HG02571 (cell line): ENCODE measurements at regions not wholly inside any gene's neighbourhood (a gene's known extent, or its start where the extent isn't known, plus 50 kb on each side); places are given as distances from the start of the nearest gene placed in this dataset.
A peak's percentile ranks its signal among the peaks of the same experiment; 100 is the strongest.

Experiments
- ATAC-seq: cut with Tn5 transposase; IDR thresholded peaks from one replicate; pipeline ENCODE4 v1.9.1; 2021; ENCODE audit warnings: mild to moderate bottlenecking, moderate library complexity; ENCODE audit not compliant: unreplicated experiment

DNA sequence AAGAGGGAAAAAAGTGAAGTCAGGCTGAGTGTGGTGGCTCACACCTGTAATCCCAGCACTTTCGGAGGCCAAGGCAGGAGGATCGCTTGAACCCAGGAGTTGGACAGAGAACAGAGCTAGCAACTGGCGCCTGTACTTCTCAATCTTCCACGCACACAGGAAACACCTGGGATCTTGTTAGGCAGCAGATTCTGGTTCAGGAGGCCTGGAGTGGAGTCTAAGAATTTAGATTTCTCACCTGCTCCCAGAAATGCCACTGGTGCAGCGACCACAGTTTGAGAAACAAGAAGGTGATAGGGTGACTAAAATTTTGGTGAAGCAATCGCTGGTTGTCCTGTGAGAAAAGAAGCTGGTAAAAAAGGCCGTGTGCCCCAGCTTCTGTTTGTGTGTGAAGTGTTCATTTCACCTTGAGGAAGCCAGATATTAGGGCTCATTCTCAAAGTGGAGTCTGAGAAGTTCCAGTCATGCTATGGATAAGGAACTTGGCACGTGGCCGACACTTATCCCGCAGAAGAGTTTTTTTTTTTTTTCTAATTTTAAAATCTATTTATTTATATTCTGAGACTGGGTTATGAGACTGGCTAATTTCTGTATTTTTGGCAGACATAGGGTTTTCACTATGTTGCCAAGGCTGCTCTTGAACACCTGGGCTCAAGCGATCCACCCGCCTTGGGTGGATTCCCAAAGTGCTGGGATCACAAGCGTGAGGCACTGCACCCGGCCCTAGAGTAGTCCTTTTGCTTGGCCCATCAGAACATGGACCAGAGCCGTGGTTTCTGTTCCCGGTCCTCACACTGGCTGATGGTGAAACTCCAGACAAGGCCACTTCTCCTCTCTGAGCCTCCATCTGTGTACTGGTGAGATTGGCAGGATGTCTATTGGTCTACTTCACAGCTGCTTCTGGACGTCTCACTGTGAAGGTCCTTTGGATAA is 324.6 kb upstream of the PROK2 start:
- ATAC-seq, result no peak

DNA sequence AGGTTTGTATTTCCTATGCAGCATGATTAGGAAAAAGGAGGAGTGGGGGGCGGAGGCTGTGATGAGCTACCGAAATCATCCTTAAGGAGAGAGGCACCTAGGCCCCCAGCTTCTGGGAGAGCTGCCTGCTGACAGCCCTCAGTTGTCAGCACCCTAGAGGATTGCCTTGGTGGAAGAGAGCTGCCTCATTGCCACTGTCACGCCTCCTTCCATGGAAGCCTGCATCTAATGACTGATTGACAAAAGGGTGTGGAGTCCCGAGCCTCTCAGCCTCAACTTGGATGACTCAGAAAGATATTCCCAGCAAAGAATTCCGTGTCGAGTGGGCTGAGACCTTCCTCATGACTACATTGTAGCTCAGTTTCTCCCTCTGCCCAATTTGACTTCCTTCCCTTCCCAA is 320.4 kb upstream of the PROK2 start:
- no peak for ATAC-seq

DNA sequence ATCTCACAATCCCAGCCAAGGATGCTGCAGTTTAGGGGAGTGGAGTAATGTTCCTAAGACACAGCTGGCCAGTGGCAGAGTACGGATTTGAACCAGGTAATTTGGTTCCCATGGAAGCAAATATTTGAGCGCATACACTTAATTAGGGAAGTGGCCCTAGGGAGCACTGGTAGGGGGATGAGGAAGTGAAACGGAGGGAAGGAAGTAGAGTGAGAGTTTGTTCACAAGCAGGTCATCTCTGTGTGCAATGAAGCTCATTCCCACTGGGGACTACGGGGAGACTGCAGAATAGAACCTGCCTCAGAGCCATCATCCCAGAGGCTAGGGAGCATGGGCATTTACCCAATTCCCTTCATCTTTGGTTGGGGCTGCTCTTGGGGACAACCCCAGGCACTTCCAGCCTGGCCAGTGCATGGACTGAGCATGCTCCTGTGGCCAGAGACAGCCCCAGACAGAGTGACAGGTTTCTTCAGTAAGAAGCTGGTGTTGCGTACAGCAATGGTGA is 317.2 kb upstream of the PROK2 start:
- ATAC-seq, result no peak

DNA sequence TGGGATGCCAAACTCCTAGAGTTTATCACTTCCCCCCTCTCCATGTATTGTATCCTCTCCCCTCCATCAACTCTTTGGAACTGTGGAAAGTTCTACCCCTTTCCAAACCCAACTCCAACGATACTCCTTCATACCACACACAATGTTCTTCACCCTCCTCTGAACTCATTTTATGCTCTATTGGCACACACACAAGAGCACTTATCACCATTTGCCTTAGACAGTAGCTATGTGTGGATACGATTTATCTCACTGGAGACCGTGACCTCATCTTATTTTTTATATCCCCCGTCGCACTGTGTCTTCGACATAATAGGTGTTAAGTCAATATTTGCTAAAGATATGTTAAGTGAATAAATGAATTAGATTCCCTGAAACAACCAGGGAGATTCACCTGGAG is 316.5 kb upstream of the PROK2 start:
- no peak for ATAC-seq

DNA sequence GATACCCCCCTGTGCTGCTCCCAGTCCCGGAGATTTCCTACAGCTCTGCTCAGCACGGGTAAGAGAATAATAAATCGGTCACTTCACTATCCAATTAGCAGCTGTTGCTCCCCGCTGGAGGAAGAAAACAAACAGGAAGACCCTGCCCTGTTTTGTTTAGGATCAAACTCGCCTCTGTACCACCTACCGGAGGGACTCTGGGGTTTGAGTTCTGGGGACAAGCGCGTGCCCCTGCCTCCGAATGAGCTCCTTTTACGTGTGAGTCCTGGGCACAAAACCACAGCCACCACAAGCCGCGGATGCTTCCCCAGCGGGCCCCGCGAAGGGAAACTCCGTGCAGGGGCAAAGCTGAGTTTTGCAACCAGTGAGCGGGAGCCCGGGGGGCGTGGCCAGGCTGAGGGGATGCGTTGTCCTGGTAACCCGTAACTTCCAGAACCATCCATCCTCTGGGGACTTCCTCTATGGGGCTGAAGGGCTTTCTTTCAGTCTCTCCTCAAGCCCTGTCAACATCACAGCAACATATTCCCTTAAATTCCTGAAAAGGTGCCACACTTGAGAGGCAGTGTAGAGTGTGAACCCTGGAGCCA is 315.7 kb upstream of the PROK2 start:
- peak; percentile 69 for ATAC-seq

DNA sequence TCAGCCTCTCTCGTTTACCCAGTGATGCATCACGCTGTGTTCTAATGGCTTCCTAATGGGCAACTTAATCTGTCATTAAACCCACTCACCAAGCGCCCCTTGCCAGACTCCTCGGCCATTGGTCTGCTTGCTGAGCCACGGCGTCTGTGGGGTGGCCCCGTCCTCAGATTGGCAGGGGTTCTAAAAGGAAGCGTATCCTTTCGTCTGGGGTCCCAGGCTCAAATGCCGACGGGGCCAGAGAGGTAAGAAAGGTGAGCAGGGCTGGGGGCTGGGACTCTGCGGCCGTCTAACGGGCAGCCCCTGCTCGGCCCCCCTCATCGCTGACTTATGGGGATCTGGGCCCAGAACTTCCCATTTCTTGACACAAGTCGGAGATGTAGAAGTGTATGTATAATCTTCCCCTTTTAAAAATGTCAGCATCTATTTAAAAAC is 315.1 kb upstream of the PROK2 start:
- ATAC-seq, result no peak

DNA sequence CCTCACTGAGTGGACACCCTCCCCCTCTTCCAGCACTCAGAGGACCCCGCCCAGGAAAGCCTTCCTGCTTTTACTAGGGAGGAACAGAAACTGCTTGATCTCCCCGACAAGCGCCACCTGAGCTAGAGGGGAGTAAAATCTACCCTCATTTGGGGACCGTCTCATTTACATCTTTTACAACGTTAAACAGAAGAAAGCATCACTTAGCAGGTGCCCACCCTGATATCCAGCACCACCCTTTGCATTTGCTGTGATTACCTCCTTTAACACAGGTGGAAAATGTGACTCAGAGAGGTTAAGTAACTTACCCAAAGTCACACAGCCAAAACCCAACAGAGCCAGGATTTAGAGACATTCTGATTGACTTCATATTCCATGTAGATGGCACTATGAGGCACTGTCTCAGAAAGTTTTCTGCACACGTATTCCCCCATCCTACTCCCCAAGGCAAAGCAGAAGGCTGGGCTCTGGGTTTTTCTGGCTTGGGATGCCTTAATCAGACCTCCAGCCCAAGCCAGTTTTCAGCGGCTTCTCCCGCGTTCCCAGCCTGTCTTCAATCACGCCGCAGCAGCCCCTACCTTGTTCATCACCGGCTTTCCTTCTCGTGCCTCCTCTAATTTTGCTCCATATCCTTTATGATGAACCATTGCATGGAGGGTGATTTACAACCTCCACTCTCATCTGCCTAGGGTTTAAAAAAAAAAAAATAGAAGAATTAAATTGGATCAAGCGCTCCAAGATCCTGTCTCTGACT is 314.6 kb upstream of the PROK2 start:
- no peak for ATAC-seq

DNA sequence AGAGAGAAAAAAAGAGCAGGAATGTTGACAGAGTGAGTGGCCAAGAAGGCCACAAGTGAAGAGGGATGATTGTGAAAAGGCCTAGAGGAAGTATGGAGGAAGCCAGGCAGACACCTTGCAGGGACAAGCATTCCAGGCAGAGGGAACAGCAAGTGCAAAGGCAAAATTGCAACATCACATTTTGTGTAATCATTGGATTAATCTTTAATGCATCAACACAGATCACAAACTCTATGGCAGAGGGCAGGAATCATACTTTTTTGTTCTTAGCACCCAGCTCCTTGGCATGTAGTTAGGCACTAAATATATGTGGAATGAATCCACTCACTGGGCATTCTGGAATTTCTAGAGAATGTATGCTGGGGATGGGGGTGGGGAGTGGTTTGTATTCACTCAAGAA is 312.1 kb upstream of the PROK2 start:
- ATAC-seq, result no peak

DNA sequence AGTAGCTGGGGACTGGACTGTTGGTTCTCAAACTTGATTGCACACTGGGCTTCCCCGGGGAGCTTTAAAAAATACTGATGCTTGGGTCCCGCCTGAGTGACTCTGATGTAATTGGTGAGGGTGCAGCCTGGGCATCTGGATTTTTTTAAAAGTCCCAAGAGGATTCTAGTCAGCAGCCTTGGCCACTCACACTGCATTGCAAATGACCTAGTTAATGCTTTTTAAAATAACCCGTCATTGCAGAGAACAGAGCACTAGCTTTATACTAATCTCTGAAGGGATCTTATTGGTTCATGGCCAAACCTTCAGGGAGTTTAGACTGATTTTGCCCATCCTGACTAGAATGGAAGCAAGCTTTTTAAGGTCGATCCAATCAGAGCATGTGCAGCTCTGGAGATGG is 310.6 kb upstream of the PROK2 start:
- no peak for ATAC-seq

DNA sequence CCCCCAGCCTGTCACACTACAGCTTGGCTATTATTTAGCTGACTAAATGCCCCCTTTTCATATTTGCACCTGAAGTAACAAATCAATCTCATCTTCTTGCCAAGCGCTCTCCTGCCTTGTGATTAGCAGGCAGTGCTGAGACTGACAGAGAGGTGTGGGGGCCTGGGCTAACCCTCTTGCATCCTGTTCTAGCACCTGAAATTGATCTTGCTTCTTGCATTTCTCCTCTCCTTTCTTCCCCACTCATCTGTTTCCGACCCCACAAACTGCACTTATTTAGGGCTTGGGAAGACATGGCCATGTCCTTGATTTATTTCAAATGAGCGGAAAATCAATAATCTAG is 309.0 kb upstream of the PROK2 start:
- ATAC-seq, result no peak

DNA sequence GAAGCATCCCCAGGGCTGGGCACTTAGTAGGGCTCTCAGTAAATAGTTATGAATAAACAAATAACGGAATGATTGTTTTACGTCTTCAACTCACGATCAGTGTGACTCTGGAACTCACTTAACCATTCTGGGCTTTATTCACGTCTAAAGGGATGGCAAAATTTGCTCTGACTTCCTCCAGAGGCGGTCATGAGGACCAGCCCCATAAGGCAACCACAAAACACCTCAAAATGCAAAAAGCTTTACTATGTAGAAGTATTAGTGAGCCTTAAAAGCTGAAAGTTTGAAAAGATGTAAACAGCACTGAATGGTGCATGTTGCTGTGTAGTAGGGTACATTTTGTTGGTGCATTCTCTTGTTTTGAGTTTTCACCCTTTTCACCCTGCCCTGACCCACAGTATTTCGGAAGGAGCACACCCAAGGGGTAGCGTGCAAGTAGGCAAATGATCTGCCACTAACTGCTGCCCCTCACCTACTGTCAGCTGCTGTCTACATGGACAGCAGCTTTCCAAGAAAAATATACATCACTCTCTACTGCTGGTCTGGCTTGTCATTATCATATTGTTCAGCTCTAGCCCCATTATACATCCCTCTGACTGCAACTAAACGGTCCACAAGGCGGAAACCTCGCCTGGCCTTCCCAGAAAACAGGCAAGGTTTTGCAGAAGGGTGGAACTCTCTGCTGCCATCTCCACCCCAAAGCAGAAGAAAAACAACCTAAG is 308.5 kb upstream of the PROK2 start:
- ATAC-seq, result no peak

DNA sequence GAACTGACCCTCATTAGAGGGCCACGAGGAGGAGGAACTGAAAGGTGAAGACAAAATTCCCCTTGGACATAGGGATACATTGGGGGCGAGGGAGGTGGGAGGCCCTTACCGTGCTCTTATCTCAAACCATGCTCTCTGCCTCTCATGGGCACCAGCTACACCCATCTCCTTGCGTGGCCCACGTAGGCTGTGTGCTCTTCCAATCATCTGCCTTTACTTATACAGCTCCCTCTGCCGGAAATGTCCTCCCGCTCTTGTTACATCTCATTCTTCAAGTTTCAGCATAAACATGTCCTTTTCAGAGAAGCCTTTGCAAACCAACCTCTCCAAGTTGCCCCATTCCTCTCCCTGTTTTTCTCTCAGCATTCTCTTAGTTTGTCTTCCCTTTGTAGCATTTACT is 307.8 kb upstream of the PROK2 start:
- ATAC-seq, result no peak

DNA sequence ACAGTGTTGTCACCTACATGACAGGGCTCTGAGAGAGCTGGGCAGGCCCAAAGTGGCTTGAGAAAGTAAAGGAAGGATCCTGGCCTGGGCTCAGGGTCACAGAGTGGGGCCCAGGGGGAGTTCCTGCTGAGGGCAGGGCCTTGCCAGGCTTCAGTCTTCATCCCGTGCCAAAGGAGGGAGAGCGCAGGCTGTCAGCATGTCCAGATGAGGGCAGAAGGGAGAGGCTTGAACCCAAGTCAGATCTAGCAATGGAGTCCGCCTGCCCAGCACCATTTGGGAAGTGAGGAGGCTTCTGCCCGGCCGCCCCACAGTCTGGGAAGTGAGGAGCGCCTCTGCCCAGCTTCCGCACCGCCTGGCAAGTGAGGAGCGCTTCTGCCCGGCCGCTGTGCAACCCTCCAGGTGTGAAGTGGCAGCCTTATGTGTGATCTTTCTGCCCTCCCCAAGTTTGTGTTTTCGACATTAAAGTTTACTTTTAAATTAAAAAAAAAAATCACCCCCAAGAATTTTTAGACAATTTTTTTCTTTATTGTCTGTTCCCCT is 303.6 kb upstream of the PROK2 start:
- ATAC-seq, result no peak

DNA sequence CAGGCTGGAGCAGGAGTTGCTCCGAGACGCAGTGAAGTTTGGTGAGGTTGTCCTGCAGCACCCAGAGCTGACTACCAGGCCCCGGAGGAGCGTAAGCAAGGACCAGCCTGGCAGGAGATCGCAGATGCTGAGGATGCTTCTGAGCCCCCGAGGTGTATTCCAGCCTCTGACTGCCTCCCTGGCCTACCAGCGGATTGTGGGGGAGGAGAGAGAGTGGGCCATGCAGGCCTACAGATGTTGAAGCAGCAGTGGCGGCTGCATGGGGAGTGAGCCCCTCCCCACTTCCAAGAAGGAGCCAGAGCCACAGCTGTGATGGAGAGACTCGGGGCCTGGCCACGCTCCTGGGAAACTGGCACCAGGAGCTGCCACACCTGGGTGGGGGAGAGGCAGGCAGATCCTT is 302.5 kb upstream of the PROK2 start:
- ATAC-seq, result no peak

DNA sequence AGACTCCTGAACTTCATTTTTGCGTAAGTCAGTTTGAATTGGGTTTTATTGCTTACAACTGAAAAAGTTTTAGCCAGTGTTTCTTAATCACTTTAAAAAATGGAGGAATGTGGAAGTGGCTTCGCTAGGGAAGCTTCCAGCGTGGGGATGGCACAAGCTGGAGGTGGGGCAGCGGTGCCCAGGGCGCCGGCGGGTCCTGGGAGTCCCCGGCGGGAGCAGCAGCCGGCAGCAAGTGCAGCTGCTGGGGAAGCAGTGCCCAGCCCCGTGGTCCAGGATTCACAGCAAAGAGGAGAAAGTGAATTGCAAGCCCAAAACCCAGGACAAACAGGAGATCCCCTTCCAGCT is 301.8 kb upstream of the PROK2 start:
- no peak for ATAC-seq

DNA sequence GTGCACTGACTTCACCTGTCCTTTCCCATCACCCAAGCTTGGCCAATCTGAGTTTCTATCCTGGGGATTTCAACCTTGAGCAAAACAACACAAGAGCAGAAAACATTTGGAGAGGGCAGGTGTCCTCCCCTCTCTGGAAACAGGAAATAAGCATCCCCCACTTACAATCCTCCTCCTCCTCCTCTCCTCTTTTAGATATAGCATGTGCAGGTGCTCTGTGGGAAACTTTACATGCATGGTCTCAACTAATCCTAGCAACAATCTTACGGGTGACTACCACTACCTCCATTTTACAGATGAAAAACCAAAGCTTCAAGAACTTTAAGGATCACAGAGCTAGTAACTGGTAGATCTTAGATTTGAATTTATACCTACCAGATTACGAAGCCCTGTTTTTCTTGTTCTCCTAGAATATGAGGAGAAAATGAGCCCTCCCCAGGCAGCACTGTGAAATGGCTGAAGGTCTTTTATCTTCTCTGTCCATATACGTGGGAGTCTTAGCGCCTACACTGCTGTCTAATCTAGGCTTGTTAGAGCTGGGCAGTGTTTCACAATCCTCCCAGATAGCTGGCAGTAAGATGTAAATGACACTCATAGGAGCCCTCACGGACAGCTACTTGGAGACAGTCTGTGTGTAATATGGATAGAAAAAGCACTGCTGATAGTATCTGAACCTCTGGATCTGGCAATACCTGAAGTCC is 301.2 kb upstream of the PROK2 start:
- no peak for ATAC-seq

DNA sequence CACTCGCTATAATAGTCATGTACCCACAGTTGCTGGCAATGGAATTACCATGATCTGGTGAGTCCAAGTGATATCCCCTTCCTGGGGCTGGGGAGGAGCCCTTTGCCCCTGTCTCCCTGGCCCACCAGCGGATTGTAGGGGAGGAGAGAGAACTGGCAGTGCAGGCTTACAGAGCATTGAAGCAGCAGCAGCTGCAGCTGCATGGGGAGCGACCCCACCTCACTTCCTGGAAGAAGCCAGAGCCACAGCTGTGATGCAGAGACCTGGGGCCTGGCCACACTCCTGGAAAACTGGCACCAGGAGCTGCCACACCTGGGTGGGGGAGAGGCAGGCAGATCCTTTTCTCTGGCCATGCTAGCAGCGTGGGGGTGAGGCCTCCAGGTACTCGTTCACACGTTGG is 300.1 kb upstream of the PROK2 start:
- no peak for ATAC-seq

DNA sequence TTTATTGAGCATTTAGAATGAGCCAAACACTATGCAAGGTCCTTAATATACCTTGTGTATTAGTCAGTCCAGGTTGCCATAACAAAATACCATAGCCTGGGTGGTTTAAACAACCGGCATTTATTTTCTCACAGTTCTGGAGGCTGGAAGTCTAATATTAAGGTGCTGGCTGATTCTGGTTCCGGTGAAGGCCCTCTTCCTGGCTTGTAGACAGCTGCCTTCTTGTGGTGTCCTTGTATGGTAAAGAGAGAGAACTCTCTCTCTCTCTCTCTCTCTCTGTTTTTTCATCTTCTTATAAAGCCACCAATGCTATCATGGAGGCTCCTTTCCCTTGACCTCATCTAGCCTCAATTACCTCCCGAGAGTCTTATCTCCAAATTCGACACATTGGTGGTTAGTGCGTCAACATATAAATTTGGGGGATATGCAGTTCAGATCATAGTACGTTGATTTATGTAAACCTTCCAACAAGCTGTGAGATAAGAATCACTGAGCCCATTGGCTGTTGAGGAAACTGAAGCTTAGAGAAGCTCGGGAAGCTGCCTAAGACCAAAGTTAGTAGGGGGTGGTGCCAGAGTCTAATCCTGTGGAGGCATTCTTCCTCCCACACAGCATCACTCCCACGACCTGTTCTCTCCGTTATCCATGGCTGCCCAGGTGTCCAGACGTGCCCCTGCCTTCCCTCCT is 298.0 kb upstream of the PROK2 start:
- ATAC-seq, result no peak

DNA sequence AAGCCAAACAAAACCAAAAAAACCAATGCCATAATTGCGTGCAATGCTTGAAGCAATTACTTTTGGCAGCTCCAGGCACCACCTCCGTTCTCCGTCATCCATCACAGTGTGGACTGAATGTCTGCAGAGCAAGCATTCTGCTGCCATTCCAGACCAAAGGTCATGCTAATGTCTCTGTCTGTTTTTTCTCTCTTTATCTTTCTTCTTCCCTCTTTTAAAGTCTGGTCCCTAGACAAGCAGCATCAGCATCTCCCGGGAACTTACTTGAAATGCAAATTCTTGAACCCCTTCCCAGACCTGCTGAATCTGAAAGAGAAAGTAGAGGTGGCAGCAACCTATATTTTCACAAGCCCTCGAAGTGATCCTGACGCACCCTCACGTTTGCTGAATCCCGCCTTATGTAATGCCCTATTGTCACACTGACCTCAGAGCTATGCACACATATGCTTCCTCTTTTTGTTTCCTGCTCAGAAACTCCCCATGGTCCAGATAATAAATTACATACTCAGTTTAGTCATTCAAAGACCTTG is 297.3 kb upstream of the PROK2 start:
- ATAC-seq, result peak; percentile 40
